Endodermal cell (in vitro differentiated cells): ENCODE measurements at regions not wholly inside any gene's neighbourhood (a gene's known extent, or its start where the extent isn't known, plus 50 kb on each side); places are given as distances from the start of the nearest gene placed in this dataset.

Source experiments
- DNase-seq: peaks from one replicate; pipeline ENCODE4 v3.0.0-alpha.2; 2017
- H3K27ac ChIP-seq: 2 replicates; pipeline ENCODE4 v1.5.1; 2013; ENCODE audit warnings: mild to moderate bottlenecking, low read depth, low read length, moderate library complexity
- H3K27me3 ChIP-seq: 2 replicates; pipeline ENCODE4 v1.6.1; 2013; ENCODE audit warnings: mild to moderate bottlenecking, low read length, moderate library complexity; ENCODE audit not compliant: insufficient read depth, control insufficient read depth, poor library complexity, severe bottlenecking
- H3K36me3 ChIP-seq: 2 replicates; pipeline ENCODE4 v1.7.0; 2013; ENCODE audit warnings: mild to moderate bottlenecking, low read length, moderate library complexity; ENCODE audit not compliant: control insufficient read depth, insufficient read depth
- H3K4me1 ChIP-seq: one replicate; pipeline ENCODE4 v1.7.0; 2013; ENCODE audit warnings: low read length; ENCODE audit not compliant: control insufficient read depth, insufficient read depth
- H3K4me3 ChIP-seq: 2 replicates; pipeline ENCODE4 v1.5.1; 2013; ENCODE audit warnings: mild to moderate bottlenecking, low read length, moderate library complexity
- H3K9ac ChIP-seq: 2 replicates; pipeline ENCODE4 v1.6.1; 2013; ENCODE audit warnings: mild to moderate bottlenecking, low read length, moderate library complexity; ENCODE audit not compliant: poor library complexity, severe bottlenecking; ENCODE audit errors: extremely low read depth
- H3K9me3 ChIP-seq: 2 replicates; pipeline ENCODE4 v1.6.1; 2013; ENCODE audit warnings: mild to moderate bottlenecking, low read length, moderate library complexity; ENCODE audit not compliant: control insufficient read depth
- H3K27ac Mint-ChIP-seq: 2 replicates; pipeline ENCODE4 v1.8.0; 2020; ENCODE audit warnings: mixed read lengths
- H3K27me3 Mint-ChIP-seq: 2 replicates; pipeline ENCODE4 v1.8.0; 2021; ENCODE audit warnings: mild to moderate bottlenecking, mixed read lengths; ENCODE audit not compliant: insufficient read depth
- H3K36me3 Mint-ChIP-seq: 2 replicates; pipeline ENCODE4 v1.8.0; 2020; ENCODE audit warnings: low read depth, mixed read lengths
- H3K4me1 Mint-ChIP-seq: 2 replicates; pipeline ENCODE4 v1.8.0; 2020; ENCODE audit warnings: mixed read lengths
- H3K4me3 Mint-ChIP-seq: 2 replicates; pipeline ENCODE4 v1.8.0; 2020; ENCODE audit warnings: mild to moderate bottlenecking, moderate library complexity, mixed read lengths
- H3K9me3 Mint-ChIP-seq: 2 replicates; pipeline ENCODE4 v1.8.0; 2020; ENCODE audit warnings: mild to moderate bottlenecking, mixed read lengths
- CTCF ChIP-seq: fragments of 200-600 bp; sonication (generic); conservative IDR thresholded peaks from 2 replicates; pipeline ENCODE4 v1.5.0; 2021; ENCODE audit warnings: antibody characterized with exemption, mild to moderate bottlenecking
- WGBS, 2 experiments: methylation state at CpG; one replicate each; pipeline versions ENCODE4 v1.1.5 to v1.1.7; 2013; ENCODE audit warnings: missing lambda C conversion rate in 2 of 2, mixed read lengths in 1 of 2; ENCODE audit not compliant: insufficient coverage in 1 of 2, insufficient read length in 1 of 2; 5-methylcytosine and 5-hydroxymethylcytosine counted together

GRCh38 chr16:72429671-72430081 lies 257.7 kb upstream of the PMFBP1 start:
- no peak overlapping the region for H3K27ac Mint-ChIP-seq
- Histone ChIP-seq H3K27ac (no peak overlapping the region), H3K4me1 (no peaks in the 10 kb centered on the region), H3K4me3 (no peak overlapping the region), H3K27me3 (no peaks in the 10 kb centered on the region), H3K9ac (no peak overlapping the region), H3K36me3 (peaks cover 3% of the 10 kb centered on the region), H3K9me3 (peaks cover 19% of the 10 kb centered on the region)
- peaks cover 12% of the 10 kb centered on the region for H3K36me3 Mint-ChIP-seq
- H3K4me1 Mint-ChIP-seq: no peaks in the 10 kb centered on the region
- no peak for DNase-seq
- 90 to 96% methylated on average over 5 of the region's 5 CpGs for WGBS, 2 experiments
- TF ChIP-seq CTCF: no peak
- no peak overlapping the region for H3K4me3 Mint-ChIP-seq
- peaks cover 27% of the 10 kb centered on the region for H3K9me3 Mint-ChIP-seq
- H3K27me3 Mint-ChIP-seq: no peaks in the 10 kb centered on the region

DNA sequence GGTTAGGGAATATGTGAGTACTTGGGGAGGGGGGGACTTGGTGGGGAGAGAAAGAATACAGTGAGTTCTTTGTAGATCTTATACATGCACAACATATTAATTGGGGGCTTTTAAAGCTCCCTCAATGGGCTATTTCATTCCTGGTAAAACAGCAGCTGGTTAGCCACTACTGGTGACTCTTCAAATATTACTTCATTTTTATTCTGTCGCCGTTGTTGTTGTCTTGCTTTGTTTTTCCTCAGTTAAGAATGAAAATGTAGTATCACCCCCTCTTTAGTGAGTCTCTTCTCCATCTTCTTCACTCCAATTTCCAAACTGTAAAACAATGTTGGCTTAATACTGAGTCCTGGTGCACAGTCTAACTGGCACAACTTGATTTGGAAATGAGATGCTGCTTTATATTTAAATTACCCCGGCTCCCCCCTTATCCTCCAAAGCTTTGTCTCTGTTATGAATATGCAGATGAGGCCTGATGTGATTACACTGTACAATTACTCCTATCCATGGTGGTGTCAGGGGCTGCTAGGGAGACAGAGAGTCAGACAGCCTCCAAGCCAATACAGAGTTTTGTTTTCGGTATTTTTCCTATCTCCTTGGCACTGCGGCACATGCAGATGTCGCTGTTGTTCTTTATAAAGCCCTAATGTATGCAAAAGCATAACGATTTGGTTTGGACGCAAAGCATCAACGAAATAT lies 256.9 kb upstream of the PMFBP1 start:
- Mint-ChIP-seq H3K4me1 (no peaks in the 10 kb centered on the region), H3K4me3 (no peak overlapping the region), H3K9me3 (peaks cover 18% of the 10 kb centered on the region), H3K36me3 (peaks cover 14% of the 10 kb centered on the region), H3K27ac (no peak overlapping the region), H3K27me3 (no peaks in the 10 kb centered on the region)
- Histone ChIP-seq H3K27ac (no peak overlapping the region), H3K27me3 (no peaks in the 10 kb centered on the region), H3K9me3 (peaks cover 19% of the 10 kb centered on the region), H3K4me1 (no peaks in the 10 kb centered on the region), H3K4me3 (no peak overlapping the region), H3K9ac (no peak overlapping the region), H3K36me3 (peaks cover 8% of the 10 kb centered on the region)
- WGBS, 2 experiments: 95% methylated on average over 3 to 9 of the region's 9 CpGs
- TF ChIP-seq CTCF: no peak
- DNase-seq: no peak

DNA sequence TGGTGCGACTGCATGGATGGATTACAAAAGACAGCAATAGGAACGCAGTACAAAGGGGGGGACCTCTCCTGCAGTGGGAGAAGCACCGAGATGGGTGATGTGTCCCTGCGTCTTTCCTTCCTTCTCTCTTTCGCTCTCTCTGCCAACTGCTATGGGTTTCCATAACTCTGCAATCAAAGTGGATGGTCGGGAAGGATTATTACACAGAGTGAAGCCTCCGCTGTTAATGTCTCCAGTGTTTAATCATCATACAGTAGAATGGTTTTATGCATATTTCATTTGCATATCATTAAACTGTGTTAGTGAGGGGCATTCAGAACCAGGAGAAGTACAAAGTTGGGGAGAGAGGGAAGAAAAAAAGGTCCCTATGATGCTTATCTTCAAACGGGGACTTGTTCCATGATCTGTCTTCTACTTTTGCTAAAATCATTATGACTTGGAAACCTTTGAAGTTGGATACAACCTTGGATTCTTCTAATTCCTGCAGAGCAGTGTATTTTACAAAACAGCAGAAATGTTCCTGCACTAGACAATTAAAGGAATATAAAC lies 255.9 kb upstream of the PMFBP1 start:
- H3K27ac Mint-ChIP-seq: no peak overlapping the region
- 92 to 97% methylated on average over 5 to 8 of the region's 8 CpGs for WGBS, 2 experiments

More for the DNA sequence above, 255.9 kb upstream of the PMFBP1 start:
- Mint-ChIP-seq H3K36me3 (peaks cover 19% of the 10 kb centered on the region), H3K9me3 (peaks cover 14% of the 10 kb centered on the region), H3K4me3 (no peak overlapping the region), H3K4me1 (no peaks in the 10 kb centered on the region), H3K27me3 (no peaks in the 10 kb centered on the region)
- no peak overlapping the region for H3K9ac ChIP-seq
- H3K4me3 ChIP-seq: no peak overlapping the region
- no peaks in the 10 kb centered on the region for H3K27me3 ChIP-seq
- peaks cover 21% of the 10 kb centered on the region for H3K9me3 ChIP-seq
- H3K4me1 ChIP-seq: no peaks in the 10 kb centered on the region
- H3K27ac ChIP-seq: no peak overlapping the region
- DNase-seq: no peak
- TF ChIP-seq CTCF: no peak
- H3K36me3 ChIP-seq: peaks cover 12% of the 10 kb centered on the region
